Raji (cell line): ENCODE measurements at regions not wholly inside any gene's neighbourhood (a gene's known extent, or its start where the extent isn't known, plus 50 kb on each side); places are given as distances from the start of the nearest gene placed in this dataset.

Experiments used
- POLR2A ChIP-seq: IDR thresholded peaks from 2 replicates; pipeline ENCODE4 v1.6.1; 2011; ENCODE audit warnings: low read depth, low read length, control low read depth; ENCODE audit not compliant: insufficient read depth

GRCh38 chr3:72340476-72341379 lies 507.5 kb downstream of the SHQ1 start:
- TF ChIP-seq POLR2A: no peak

DNA sequence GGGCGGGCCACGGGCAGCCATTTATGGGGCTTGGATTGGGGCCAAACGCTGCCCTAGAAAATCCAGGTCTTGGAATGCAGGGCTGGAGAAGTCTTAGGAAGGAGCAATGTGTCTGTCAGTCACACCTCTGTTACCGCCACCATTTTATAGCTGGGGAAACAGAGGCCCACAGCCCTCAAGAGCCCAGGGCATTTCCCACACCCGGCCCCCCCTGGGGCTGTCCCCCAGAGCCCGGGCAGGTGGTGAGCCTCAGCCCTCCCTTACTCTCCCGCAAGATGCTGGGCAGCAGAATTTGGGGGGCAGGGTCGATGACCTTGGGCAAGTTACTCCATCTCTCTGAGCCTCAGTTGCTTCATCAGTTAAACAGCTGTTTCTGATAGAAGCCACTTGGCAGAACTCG lies 508.2 kb downstream of the SHQ1 start:
- no peak for TF ChIP-seq POLR2A

- TF ChIP-seq POLR2A: no peak
These were observed 508.6 kb downstream of the SHQ1 start for GRCh38 chr3:72339670-72340030.

DNA sequence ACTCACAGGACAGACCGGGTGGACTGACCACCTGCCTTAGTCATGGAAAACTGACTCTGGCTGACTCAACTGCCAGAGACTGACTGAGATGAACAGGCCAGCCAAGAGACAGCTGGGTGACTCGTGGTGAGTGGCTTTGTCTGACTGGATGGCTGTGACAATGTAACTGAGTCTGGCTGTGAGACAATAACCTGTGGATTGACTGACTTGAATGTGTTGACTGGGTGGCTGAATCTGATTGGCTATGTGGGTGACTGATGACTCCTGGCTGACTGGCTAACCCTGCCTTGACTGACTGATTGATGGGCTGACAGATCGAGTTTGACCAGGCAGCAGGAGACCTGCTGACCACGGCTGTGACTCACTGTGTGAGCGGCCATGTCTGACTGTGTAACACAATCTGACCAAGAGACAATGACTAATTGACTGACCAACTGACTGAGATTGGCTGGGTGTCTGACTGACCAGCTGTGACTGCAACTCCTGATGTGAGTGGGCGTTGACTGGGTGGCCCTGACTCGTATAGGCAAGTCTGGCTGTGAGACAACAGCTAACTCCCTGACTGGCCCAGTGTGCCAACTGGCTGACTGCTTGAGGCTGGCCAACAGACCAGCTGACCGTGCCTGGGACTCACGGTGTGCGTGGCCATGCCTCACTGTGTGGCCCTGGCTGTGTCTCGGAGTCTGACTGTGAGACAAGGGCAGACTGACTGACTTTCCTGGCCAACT lies 509.1 kb downstream of the SHQ1 start:
- TF ChIP-seq POLR2A: no peak

DNA sequence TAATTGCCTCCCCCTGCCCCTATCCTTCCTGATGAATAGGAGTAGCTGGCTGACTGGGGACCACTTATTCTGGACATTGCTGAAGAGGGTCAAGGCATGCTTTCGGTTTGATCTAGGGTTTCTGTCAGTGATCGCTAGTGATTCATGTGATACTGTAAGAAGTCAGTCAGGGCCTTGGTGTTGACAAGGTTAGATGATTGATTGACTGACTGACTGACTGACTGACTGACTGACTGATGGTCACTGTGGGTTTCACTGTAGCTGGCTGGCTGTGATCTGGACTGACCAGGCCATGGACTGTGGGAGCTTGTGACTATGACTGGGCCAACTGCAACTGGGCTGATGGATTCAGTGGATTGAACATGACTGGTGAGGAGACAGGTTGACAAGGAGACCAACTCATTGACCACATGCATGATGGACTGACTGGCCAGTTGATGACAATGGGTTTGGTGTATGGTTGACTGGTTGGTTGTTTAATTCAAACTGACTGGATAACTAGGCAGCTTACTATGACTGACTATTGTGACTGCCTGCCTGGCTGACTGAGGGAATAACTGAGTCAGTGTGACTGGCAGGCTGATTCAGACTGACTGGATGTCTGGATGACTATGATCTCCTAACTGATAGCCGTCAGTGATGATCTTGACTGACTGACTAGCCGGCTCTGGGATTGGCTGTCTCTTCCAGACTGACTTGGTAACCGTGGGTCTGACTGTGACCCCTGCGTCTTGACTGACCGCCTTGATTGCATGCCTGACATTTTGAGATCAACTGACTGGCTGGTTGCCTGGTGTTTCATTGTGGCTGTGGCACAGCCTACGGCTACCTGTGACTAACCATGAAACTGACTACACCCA lies 509.9 kb downstream of the SHQ1 start:
- no peak for TF ChIP-seq POLR2A

- TF ChIP-seq POLR2A: no peak
These were observed 510.8 kb downstream of the SHQ1 start for GRCh38 chr3:72337480-72337855.

- no peak for TF ChIP-seq POLR2A
These were observed 511.3 kb downstream of the SHQ1 start for GRCh38 chr3:72336821-72337479.

- no peak for TF ChIP-seq POLR2A
These were observed 512.1 kb downstream of the SHQ1 start for GRCh38 chr3:72336114-72336651.

GRCh38 chr3:72335458-72336095 lies 512.7 kb downstream of the SHQ1 start:
- no peak for TF ChIP-seq POLR2A

- no peak for TF ChIP-seq POLR2A
These were observed 513.4 kb downstream of the SHQ1 start for GRCh38 chr3:72334681-72335457.

- no peak for TF ChIP-seq POLR2A
These were observed 515.6 kb downstream of the SHQ1 start for GRCh38 chr3:72332689-72333088.

GRCh38 chr3:72332036-72332435 lies 516.2 kb downstream of the SHQ1 start:
- no peak for TF ChIP-seq POLR2A

- no peak for TF ChIP-seq POLR2A
These were observed 517.2 kb downstream of the SHQ1 start for GRCh38 chr3:72331076-72331475.
